Keratinocyte (primary cell): ENCODE measurements at regions not wholly inside any gene's neighbourhood (a gene's known extent, or its start where the extent isn't known, plus 50 kb on each side); places are given as distances from the start of the nearest gene placed in this dataset.

Experiments
- DNase-seq: peaks from one replicate; pipeline ENCODE4 v3.0.0-alpha.2; 2011; ENCODE audit warnings: low read depth, missing footprints, low spot score
- FAIRE-seq: peaks from 2 replicates; lab custom pipeline; 2011; peaks lifted over from hg19 to GRCh38; lab: Jason Lieb, UNC
- H2AFZ ChIP-seq: 2 replicates; pipeline ENCODE4 v1.6.0; 2012; ENCODE audit warnings: low read length, control low read depth, inconsistent platforms; ENCODE audit not compliant: control insufficient read depth
- H3K27ac ChIP-seq: 2 replicates; pipeline ENCODE4 v1.5.1; 2011; ENCODE audit warnings: low read length; ENCODE audit not compliant: control insufficient read depth, insufficient read depth
- H3K27me3 ChIP-seq: 3 replicates; pipeline ENCODE4 v1.6.0; 2011; ENCODE audit warnings: low read length; ENCODE audit not compliant: control insufficient read depth, insufficient read depth; ENCODE audit errors: extremely low read depth
- H3K36me3 ChIP-seq, 2 experiments: 2 replicates in 1 of 2; 3 replicates in 1 of 2; pipeline ENCODE4 v1.5.1; 2011; ENCODE audit warnings: low read length in 2 of 2, mild to moderate bottlenecking in 1 of 2; ENCODE audit not compliant: control insufficient read depth in 2 of 2, insufficient read depth in 2 of 2; ENCODE audit errors: extremely low read depth in 1 of 2
- H3K4me1 ChIP-seq: 3 replicates; pipeline ENCODE4 v1.5.1; 2011; ENCODE audit warnings: low read length; ENCODE audit not compliant: control insufficient read depth, insufficient read depth; ENCODE audit errors: extremely low read depth
- H3K4me2 ChIP-seq: 3 replicates; pipeline ENCODE4 v1.6.0; 2011; ENCODE audit warnings: low read depth, low read length; ENCODE audit not compliant: control insufficient read depth, insufficient read depth; ENCODE audit errors: extremely low read depth
- H3K4me3 ChIP-seq, 3 experiments: fragments of 200-600 bp in 1 of 3; sonication (generic) in 1 of 3; 2 replicates in 2 of 3; 3 replicates in 1 of 3; pipeline ENCODE4 v1.5.1; 2011 to 2016; ENCODE audit warnings: low read length in 3 of 3, mild to moderate bottlenecking in 3 of 3, control low read depth in 2 of 3, inconsistent platforms in 1 of 3, low read depth in 1 of 3, mixed read lengths in 1 of 3, mixed run types in 1 of 3, moderate library complexity in 1 of 3; ENCODE audit not compliant: control insufficient read depth in 2 of 3, insufficient read depth in 2 of 3; ENCODE audit errors: extremely low read depth in 1 of 3
- H3K79me2 ChIP-seq: 2 replicates; pipeline ENCODE4 v1.6.0; 2012; ENCODE audit warnings: low read length; ENCODE audit not compliant: control insufficient read depth, insufficient read depth
- H3K9ac ChIP-seq: 3 replicates; pipeline ENCODE4 v1.6.0; 2011; ENCODE audit warnings: low read length; ENCODE audit not compliant: control insufficient read depth, insufficient read depth; ENCODE audit errors: extremely low read depth
- H3K9me1 ChIP-seq: 3 replicates; pipeline ENCODE4 v1.6.0; 2011; ENCODE audit warnings: low read length; ENCODE audit not compliant: control insufficient read depth, insufficient read depth; ENCODE audit errors: extremely low read depth
- H3K9me3 ChIP-seq: 2 replicates; pipeline ENCODE4 v1.5.1; 2012; ENCODE audit warnings: low read depth, low read length; ENCODE audit not compliant: control insufficient read depth
- H4K20me1 ChIP-seq: 3 replicates; pipeline ENCODE4 v1.6.0; 2011; ENCODE audit warnings: low read length; ENCODE audit not compliant: control insufficient read depth, insufficient read depth; ENCODE audit errors: extremely low read depth
- EZH2 ChIP-seq: IDR thresholded peaks from one replicate; pipeline ENCODE4 v1.6.1; 2012; ENCODE audit warnings: inconsistent platforms, mild to moderate bottlenecking, low read length, moderate library complexity
- dilution Hi-C: fragments of 300-500 bp; cut with MboI; formaldehyde crosslinking; loops from one replicate; pipeline ENCODE4 v1.7.0; 2020; ENCODE audit warnings: low sequenced_read_pairs; ENCODE audit not compliant: extremely low pct_ligation_motif_present
- TF ChIP-seq, protein P1 (sequence below), 3 experiments: IDR thresholded peaks in 1 of 3; conservative IDR thresholded peaks in 1 of 3; optimal IDR thresholded peaks in 1 of 3; 2 replicates in 2 of 3; 3 replicates in 1 of 3; pipeline versions ENCODE3 to v1.5.1; 2011; ENCODE audit warnings: low read length in 3 of 3, mild to moderate bottlenecking in 3 of 3, moderate library complexity in 2 of 3, control low read depth in 1 of 3, inconsistent platforms in 1 of 3; ENCODE audit not compliant: insufficient read depth in 2 of 3; ENCODE audit errors: extremely low read depth in 1 of 3

DNA sequence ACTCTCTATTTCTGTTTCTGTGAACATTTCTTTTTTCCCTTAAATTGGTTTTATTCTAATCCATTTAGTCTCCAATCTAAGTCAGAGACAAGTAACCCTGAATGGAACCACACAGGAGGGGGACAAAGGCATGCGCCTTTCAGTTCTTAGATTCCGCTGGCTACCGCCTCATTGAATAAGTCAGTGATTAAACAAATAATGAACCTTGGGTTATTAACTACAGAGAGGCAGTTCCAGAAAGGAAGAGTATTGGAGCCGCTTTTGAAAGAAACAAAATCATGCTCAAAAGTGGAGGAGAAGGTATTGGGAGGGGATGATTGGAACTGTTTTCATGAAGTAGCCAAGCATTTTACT is 459.8 kb upstream of the DAB1 start:
- H3K9ac ChIP-seq = no peak overlapping the region
- DNase-seq (no peak), FAIRE-seq (no peak)
- no peaks in the 10 kb centered on the region for H3K27me3 ChIP-seq
- dilution Hi-C loops = no loop called here
- H3K79me2 ChIP-seq = no peaks in the 10 kb centered on the region
- TF ChIP-seq EZH2 = no peak
- TF ChIP-seq, protein P1, sequence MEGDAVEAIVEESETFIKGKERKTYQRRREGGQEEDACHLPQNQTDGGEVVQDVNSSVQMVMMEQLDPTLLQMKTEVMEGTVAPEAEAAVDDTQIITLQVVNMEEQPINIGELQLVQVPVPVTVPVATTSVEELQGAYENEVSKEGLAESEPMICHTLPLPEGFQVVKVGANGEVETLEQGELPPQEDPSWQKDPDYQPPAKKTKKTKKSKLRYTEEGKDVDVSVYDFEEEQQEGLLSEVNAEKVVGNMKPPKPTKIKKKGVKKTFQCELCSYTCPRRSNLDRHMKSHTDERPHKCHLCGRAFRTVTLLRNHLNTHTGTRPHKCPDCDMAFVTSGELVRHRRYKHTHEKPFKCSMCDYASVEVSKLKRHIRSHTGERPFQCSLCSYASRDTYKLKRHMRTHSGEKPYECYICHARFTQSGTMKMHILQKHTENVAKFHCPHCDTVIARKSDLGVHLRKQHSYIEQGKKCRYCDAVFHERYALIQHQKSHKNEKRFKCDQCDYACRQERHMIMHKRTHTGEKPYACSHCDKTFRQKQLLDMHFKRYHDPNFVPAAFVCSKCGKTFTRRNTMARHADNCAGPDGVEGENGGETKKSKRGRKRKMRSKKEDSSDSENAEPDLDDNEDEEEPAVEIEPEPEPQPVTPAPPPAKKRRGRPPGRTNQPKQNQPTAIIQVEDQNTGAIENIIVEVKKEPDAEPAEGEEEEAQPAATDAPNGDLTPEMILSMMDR (optimal IDR thresholded peaks at IDR 0.05 in 1 of 3, IDR thresholded peaks at IDR 0.05 in 1 of 3, conservative IDR thresholded peaks at IDR 0.05 in 1 of 3; ENCODE audit: extremely low read depth in 1 of 3, insufficient read depth in 2 of 3, low read length in 3 of 3) = no peak
- H3K4me3 ChIP-seq = no peak overlapping the region
- H3K36me3 ChIP-seq = no peaks in the 10 kb centered on the region
- no peaks in the 10 kb centered on the region for H3K9me1 ChIP-seq
- no peak overlapping the region for H2AFZ ChIP-seq
- H3K27ac ChIP-seq = no peak overlapping the region
- no peak overlapping the region for H3K4me2 ChIP-seq
- no peaks in the 10 kb centered on the region for H3K9me3 ChIP-seq
- H3K4me1 ChIP-seq = no peaks in the 10 kb centered on the region
- no peaks in the 10 kb centered on the region for H4K20me1 ChIP-seq

DNA sequence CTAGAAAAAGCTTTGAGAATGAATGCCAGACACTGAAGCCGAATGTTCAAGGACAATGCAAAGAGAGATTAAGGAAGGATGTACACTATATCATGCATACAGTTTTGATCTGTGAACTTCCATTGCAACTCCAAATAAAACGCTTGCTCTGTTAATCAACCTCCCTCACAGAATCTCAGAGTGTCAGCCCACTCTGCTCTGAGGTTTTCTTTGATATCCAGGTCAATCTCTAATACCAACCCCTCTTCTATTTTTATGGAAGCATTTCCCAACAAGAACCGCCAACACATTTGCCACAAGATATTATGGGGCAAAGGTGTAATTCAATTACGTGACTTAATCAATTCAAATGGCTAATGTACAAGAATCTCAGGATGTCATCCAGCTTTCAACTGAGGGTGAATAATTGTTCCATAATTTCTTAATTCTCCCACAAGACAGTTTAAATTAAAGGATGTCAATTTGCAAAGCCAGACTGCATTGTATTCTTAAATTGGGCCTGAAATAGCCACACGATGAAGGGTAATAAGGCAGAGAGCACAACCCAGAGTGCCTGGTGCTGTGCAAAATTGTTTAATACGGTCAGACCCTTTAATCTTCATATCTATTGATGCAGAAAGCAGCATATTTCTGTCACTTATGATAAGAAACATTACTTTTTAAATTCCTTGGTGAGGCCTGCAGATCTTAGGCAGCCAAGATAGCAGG is 459.2 kb upstream of the DAB1 start:
- no peak overlapping the region for H3K27ac ChIP-seq
- dilution Hi-C loops = no loop called here
- H3K27me3 ChIP-seq = no peaks in the 10 kb centered on the region
- no peaks in the 10 kb centered on the region for H3K79me2 ChIP-seq
- no peaks in the 10 kb centered on the region for H3K36me3 ChIP-seq
- no peaks in the 10 kb centered on the region for H3K9me3 ChIP-seq
- TF ChIP-seq EZH2 = no peak
- TF ChIP-seq, protein P1 (optimal IDR thresholded peaks at IDR 0.05 in 1 of 3, IDR thresholded peaks at IDR 0.05 in 1 of 3, conservative IDR thresholded peaks at IDR 0.05 in 1 of 3; ENCODE audit: extremely low read depth in 1 of 3, insufficient read depth in 2 of 3, low read length in 3 of 3) = no peak
- FAIRE-seq (no peak), DNase-seq (no peak)
- H3K9me1 ChIP-seq = no peaks in the 10 kb centered on the region
- no peak overlapping the region for H3K4me3 ChIP-seq
- no peak overlapping the region for H3K9ac ChIP-seq
- H3K4me2 ChIP-seq = no peak overlapping the region
- no peaks in the 10 kb centered on the region for H3K4me1 ChIP-seq
- no peak overlapping the region for H2AFZ ChIP-seq
- no peaks in the 10 kb centered on the region for H4K20me1 ChIP-seq
